ENCODE measurements at regions not wholly inside any gene's neighbourhood (a gene's known extent, or its start where the extent isn't known, plus 50 kb on each side); places are given as distances from the start of the nearest gene placed in this dataset.

DNA sequence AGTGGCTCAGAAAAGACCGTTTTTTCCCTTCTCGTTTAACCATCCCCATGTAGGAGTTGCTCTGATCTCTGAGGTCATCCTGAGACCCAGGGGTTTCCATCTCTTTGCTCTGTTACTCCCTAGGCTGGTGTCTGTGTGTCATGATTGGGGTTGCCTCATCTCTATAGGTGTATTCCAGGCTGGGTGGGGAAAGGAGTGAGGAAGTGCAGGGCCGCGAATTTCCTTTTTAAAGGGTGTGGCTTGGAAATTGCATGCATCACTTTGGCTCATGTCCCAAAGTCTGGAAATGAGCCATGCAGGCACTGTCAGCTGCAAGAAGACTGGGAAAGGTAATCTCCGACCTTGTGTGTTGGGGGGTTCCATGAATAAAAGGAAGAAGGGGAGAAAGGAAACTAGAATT lies 201.9 kb downstream of the AACS start:
- TF ChIP-seq CTCF (IDR thresholded peaks at IDR 0.05) (no peak), POLR2A (IDR thresholded peaks at IDR 0.05) (no peak)

Data from heart left ventricle (tissue), 13 donors.